ENCODE measurements at regions not wholly inside any gene's neighbourhood (a gene's known extent, or its start where the extent isn't known, plus 50 kb on each side); places are given as distances from the start of the nearest gene placed in this dataset.
"Not testable (repeated sequence)": the region's sequence is repeated elsewhere in the genome, so short reads cannot be mapped to it uniquely, and the experiment has no call there.

GRCh38 chr2:63743982-63744966 lies 97.4 kb upstream of the UGP2 start:
- TF ChIP-seq TAF1 (IDR thresholded peaks at IDR 0.05; ENCODE audit: borderline replicate concordance, low read depth, low read length) (no peak), GABPA (IDR thresholded peaks at IDR 0.05; ENCODE audit: low read depth) (no peak)
- TF ChIP-seq, protein P1, sequence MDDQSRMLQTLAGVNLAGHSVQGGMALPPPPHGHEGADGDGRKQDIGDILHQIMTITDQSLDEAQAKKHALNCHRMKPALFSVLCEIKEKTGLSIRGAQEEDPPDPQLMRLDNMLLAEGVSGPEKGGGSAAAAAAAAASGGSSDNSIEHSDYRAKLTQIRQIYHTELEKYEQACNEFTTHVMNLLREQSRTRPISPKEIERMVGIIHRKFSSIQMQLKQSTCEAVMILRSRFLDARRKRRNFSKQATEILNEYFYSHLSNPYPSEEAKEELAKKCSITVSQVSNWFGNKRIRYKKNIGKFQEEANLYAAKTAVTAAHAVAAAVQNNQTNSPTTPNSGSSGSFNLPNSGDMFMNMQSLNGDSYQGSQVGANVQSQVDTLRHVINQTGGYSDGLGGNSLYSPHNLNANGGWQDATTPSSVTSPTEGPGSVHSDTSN (IDR thresholded peaks at IDR 0.05): no peak
- POLR2A ChIA-PET: interaction anchor here (0.6 kb wide), 1 partner anchor 1386 kb away, joined by 3 read pairs; the partner anchor contains the start of gene RAB1A
- 35% methylated on average over 6 of the region's 6 CpGs for WGBS (ENCODE audit: low lambda C conversion rate)
- Histone ChIP-seq H3K36me3 (replicated peaks in 1 of 2; ENCODE audit: control insufficient read depth in 1 of 2, insufficient read depth in 2 of 2, low read length in 1 of 2) (peaks cover 0 to 6% of the 10 kb centered on the region in 2 experiments), H3K9me3 (no peaks in the 10 kb centered on the region), H3K27ac (ENCODE audit: low read depth in 2 of 2, low read length in 1 of 2) (peak overlapping the region in 1 of 2 experiments; percentile 73; a peak in 2 of 4 replicates), H3K9me2 (no peaks in the 10 kb centered on the region), H2AFZ (ENCODE audit: low read depth) (0 out of 2 replicates have a peak overlapping the region, but pooled peaks have one; percentile 37), H3K4me2 (no peak overlapping the region), H3K9ac (no peak overlapping the region), H3K4me3 (ENCODE audit: low read depth in 2 of 2, low read length in 1 of 2) (no peak overlapping the region), H3F3A (replicated peaks; ENCODE audit: insufficient read depth) (peaks cover 11% of the 10 kb centered on the region), H3K79me2 (ENCODE audit: insufficient read depth) (no peaks in the 10 kb centered on the region; the same call in 1 of the 2 replicates), H4K20me1 (ENCODE audit: insufficient read depth) (no peaks in the 10 kb centered on the region), H3K27me3 (ENCODE audit: insufficient read depth) (no peaks in the 10 kb centered on the region), H3K4me1 (ENCODE audit: control insufficient read depth in 1 of 2, insufficient read depth in 2 of 2, low read depth in 1 of 2, low read length in 1 of 2) (peaks cover 22 to 29% of the 10 kb centered on the region in 2 experiments; a peak in 3 of 4 replicates)
- peak; percentile 44 for DNase-seq
- CTCF ChIA-PET: interaction anchor here (0.9 to 1.1 kb wide), 2 partner anchors 10 to 97 kb away, joined by 3 to 4 read pairs; partner anchors contain the start of gene UGP2

DNA sequence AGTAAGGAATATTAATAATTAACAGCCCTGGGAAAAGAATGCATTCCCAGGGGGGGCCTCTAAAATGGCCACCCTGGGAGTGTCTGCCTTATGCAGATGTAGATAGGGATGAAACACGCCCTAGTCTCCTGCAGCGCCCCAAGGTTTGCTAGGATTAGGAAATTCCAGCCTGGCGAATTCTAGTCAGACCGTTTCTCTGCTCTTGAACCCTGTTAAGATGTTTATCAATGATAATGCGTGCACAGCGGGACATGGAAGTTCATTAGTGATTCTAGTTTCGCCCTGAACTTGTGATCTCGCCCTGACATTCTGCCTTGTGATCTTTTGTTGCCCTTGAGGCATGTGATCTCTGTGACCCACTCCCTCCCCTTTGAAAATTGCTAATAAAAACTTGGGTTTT lies 95.1 kb upstream of the UGP2 start:
- H3K4me3 ChIP-seq (ENCODE audit: low read depth in 2 of 2, low read length in 1 of 2); H3F3A ChIP-seq (replicated peaks; ENCODE audit: insufficient read depth); DNase-seq; H3K4me2 ChIP-seq; H2AFZ ChIP-seq (ENCODE audit: low read depth); H3K27ac ChIP-seq (ENCODE audit: low read depth in 2 of 2, low read length in 1 of 2); H3K9me3 ChIP-seq; POLR2A ChIA-PET; H3K79me2 ChIP-seq (ENCODE audit: insufficient read depth); H3K36me3 ChIP-seq (replicated peaks in 1 of 2; ENCODE audit: control insufficient read depth in 1 of 2, insufficient read depth in 2 of 2, low read length in 1 of 2); H4K20me1 ChIP-seq (ENCODE audit: insufficient read depth); CTCF ChIA-PET; H3K9me2 ChIP-seq; H3K9ac ChIP-seq; H3K27me3 ChIP-seq (ENCODE audit: insufficient read depth): not testable (repeated sequence)
- peaks cover 16 to 24% of the 10 kb centered on the region in 2 experiments; a peak in 3 of 4 replicates for H3K4me1 ChIP-seq (ENCODE audit: control insufficient read depth in 1 of 2, insufficient read depth in 2 of 2, low read depth in 1 of 2, low read length in 1 of 2)
- 94% methylated on average over 8 of the region's 8 CpGs for WGBS (ENCODE audit: low lambda C conversion rate)

DNA sequence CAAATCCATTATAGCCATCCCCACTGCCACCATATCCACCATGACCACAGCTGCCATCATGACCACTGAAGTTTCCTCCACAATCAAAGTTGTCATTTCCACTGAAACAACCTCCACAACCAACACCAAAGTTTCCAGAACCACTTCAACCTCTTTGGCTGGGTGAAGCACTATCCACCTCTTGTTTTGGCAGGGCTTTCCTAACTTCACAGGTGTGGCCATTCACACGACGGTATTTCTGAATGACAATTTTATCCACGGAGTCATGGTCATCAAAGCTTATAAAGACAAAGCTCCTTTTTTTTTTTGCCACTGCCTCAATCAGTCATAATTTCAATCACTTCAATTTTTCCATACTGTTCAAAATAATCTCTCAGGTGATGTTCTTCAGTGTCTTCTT lies 89.8 kb upstream of the UGP2 start:
- H3K9me2 ChIP-seq: no peaks in the 10 kb centered on the region
- H3K27me3 ChIP-seq (ENCODE audit: insufficient read depth): no peaks in the 10 kb centered on the region
- DNase-seq: no peak
- H3K36me3 ChIP-seq (replicated peaks in 1 of 2; ENCODE audit: control insufficient read depth in 1 of 2, insufficient read depth in 2 of 2, low read length in 1 of 2): peaks cover 0 to 6% of the 10 kb centered on the region in 2 experiments
- H3K9me3 ChIP-seq: no peaks in the 10 kb centered on the region
- no peak overlapping the region for H3K9ac ChIP-seq
- 93% methylated on average over 3 of the region's 3 CpGs for WGBS (ENCODE audit: low lambda C conversion rate)
- H3K27ac ChIP-seq (ENCODE audit: low read depth in 2 of 2, low read length in 1 of 2): no peak overlapping the region
- ChIA-PET CTCF (no interaction called here), POLR2A (no interaction called here)
- H3K4me1 ChIP-seq (ENCODE audit: control insufficient read depth in 1 of 2, insufficient read depth in 2 of 2, low read depth in 1 of 2, low read length in 1 of 2): peaks cover 0 to 4% of the 10 kb centered on the region in 2 experiments; a peak in 1 of 4 replicates
- H3K4me3 ChIP-seq (ENCODE audit: low read depth in 2 of 2, low read length in 1 of 2): no peak overlapping the region
- no peak overlapping the region for H3K4me2 ChIP-seq
- TF ChIP-seq FOSL2 (IDR thresholded peaks at IDR 0.05; ENCODE audit: borderline replicate concordance, low read depth) (no peak), USF2 (IDR thresholded peaks at IDR 0.05; ENCODE audit: borderline replicate concordance, low read depth, low read length) (no peak), JUND (IDR thresholded peaks at IDR 0.05) (no peak), TEAD4 (IDR thresholded peaks at IDR 0.05; ENCODE audit: borderline replicate concordance, insufficient read depth) (no peak), TCF12 (IDR thresholded peaks at IDR 0.05) (no peak), RAD21 (IDR thresholded peaks at IDR 0.05; ENCODE audit: low read length) (no peak), SMC3 (IDR thresholded peaks at IDR 0.05; ENCODE audit: low read depth, low read length) (no peak)
- H2AFZ ChIP-seq (ENCODE audit: low read depth): no peak overlapping the region
- no peaks in the 10 kb centered on the region for H4K20me1 ChIP-seq (ENCODE audit: insufficient read depth)
- peaks cover 14% of the 10 kb centered on the region for H3F3A ChIP-seq (replicated peaks; ENCODE audit: insufficient read depth)
- H3K79me2 ChIP-seq (ENCODE audit: insufficient read depth): no peaks in the 10 kb centered on the region; the same call in 1 of the 2 replicates

Measured in SK-N-SH (cell line).